Testis (tissue), 2 donors: ENCODE measurements at regions not wholly inside any gene's neighbourhood (a gene's known extent, or its start where the extent isn't known, plus 50 kb on each side); places are given as distances from the start of the nearest gene placed in this dataset.

Experiments used
- DNase-seq: peaks from one replicate; pipeline ENCODE4 v3.0.0-alpha.2; 2019
- H3K27ac ChIP-seq, 2 donors: fragments of 200-600 bp; sonication (generic); one replicate each; pipeline ENCODE4 v1.5.1; 2019
- H3K27me3 ChIP-seq: fragments of 200-600 bp; sonication (generic); one replicate; pipeline ENCODE4 v1.5.1; 2019
- H3K36me3 ChIP-seq: fragments of 200-600 bp; sonication (generic); one replicate; pipeline ENCODE4 v1.5.1; 2017; ENCODE audit warnings: low read depth; ENCODE audit errors: missing control alignments
- H3K4me1 ChIP-seq: fragments of 200-600 bp; sonication (generic); one replicate; pipeline ENCODE4 v1.5.1; 2019
- H3K4me3 ChIP-seq, 2 donors: fragments of 200-600 bp; sonication (generic); one replicate each; pipeline ENCODE4 v1.5.1; 2017 to 2019
- H3K9me3 ChIP-seq: fragments of 200-600 bp; sonication (generic); one replicate; pipeline ENCODE4 v1.5.1; 2017
- CTCF ChIP-seq, 3 experiments: fragments of 450-650 bp in 2 of 3; fragments of 200-600 bp in 1 of 3; sonication (generic) in 1 of 3; IDR thresholded peaks; one replicate each; pipeline ENCODE4 v1.5.1; 2016 to 2019; ENCODE audit warnings: antibody characterized with exemption in 3 of 3, mild to moderate bottlenecking in 2 of 3, moderate library complexity in 1 of 3
- POLR2A ChIP-seq: fragments of 450-650 bp; IDR thresholded peaks from one replicate; pipeline ENCODE4 v1.6.1; 2017; ENCODE audit warnings: antibody characterized with exemption, mild to moderate bottlenecking, moderate library complexity
- WGBS, 2 donors: methylation state at CpG; one replicate each; pipeline ENCODE4 v1.1.5; 2018; 5-methylcytosine and 5-hydroxymethylcytosine counted together
- intact Hi-C: fragments of 100-400 bp; cut with DNase I; formaldehyde crosslinking; loops from one replicate; pipeline ENCODE4 v1.15.1; 2023; ENCODE audit warnings: low total_unique reads

GRCh38 chr6:15837205-15837604 is 174.4 kb upstream of the DTNBP1 start:
- Histone ChIP-seq H3K9me3 (no peaks in the 10 kb centered on the region), H3K27ac (no peak overlapping the region), H3K4me1 (no peaks in the 10 kb centered on the region), H3K36me3 (no peaks in the 10 kb centered on the region), H3K27me3 (no peaks in the 10 kb centered on the region), H3K4me3 (no peak overlapping the region)
- TF ChIP-seq CTCF (IDR thresholded peaks at IDR 0.05): no peak
- TF ChIP-seq POLR2A: no peak
- 93 to 94% methylated on average over 6 of the region's 6 CpGs for WGBS, 2 donors
- intact Hi-C loops: no loop called here
- no peak for DNase-seq

DNA sequence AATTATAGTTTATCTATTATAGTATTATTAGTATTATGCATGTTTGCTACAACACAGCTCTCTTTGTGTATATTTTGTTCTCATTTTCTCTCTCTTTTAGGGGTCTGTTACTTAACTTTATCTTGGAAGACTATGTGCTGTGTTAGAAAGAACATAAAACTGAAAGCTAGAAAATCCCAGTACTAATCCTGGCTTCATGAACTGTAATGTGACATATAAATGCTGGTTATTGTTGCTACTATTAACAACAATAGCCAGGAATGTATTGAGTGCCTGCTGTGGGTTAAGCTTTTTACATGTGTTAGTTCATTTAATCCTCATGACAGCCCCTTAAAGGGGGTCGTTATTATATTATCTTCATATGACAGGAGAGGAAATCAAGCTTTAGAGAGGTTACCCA is 170.0 kb upstream of the DTNBP1 start:
- Histone ChIP-seq H3K36me3 (no peaks in the 10 kb centered on the region), H3K27me3 (no peaks in the 10 kb centered on the region), H3K9me3 (no peaks in the 10 kb centered on the region), H3K4me1 (no peaks in the 10 kb centered on the region), H3K27ac (no peak overlapping the region), H3K4me3 (no peak overlapping the region)
- TF ChIP-seq POLR2A (no peak), CTCF (IDR thresholded peaks at IDR 0.05) (no peak)
- 85 to 86% methylated on average over 1 of the region's 1 CpG for WGBS, 2 donors
- DNase-seq: no peak
- intact Hi-C loops: no loop called here

DNA sequence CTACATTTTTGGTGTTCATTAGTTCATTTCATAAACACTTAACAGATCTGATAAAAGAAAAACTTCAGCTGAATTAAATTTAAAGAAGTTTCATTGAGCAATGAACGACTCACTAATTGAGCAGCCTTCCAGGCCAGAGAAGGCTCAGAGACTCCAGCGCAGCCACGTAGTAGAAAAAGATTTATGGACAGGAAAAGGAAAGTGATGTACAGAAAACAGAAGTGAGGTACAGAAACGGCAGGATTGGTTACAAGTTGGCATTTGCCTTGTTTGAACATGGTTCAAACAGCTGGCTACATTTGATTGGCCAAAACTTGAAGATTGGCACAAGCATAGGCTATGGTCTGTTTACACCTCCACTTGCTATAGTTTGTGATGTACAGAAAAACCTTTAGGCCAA is 166.3 kb upstream of the DTNBP1 start:
- H3K27me3 ChIP-seq: no peaks in the 10 kb centered on the region
- H3K36me3 ChIP-seq: no peaks in the 10 kb centered on the region
- DNase-seq: no peak
- H3K4me3 ChIP-seq: no peak overlapping the region
- TF ChIP-seq POLR2A: no peak
- H3K27ac ChIP-seq: no peak overlapping the region
- 72 to 77% methylated on average over 4 of the region's 4 CpGs for WGBS, 2 donors
- intact Hi-C loops: no loop called here
- no peaks in the 10 kb centered on the region for H3K4me1 ChIP-seq
- H3K9me3 ChIP-seq: no peaks in the 10 kb centered on the region

DNA sequence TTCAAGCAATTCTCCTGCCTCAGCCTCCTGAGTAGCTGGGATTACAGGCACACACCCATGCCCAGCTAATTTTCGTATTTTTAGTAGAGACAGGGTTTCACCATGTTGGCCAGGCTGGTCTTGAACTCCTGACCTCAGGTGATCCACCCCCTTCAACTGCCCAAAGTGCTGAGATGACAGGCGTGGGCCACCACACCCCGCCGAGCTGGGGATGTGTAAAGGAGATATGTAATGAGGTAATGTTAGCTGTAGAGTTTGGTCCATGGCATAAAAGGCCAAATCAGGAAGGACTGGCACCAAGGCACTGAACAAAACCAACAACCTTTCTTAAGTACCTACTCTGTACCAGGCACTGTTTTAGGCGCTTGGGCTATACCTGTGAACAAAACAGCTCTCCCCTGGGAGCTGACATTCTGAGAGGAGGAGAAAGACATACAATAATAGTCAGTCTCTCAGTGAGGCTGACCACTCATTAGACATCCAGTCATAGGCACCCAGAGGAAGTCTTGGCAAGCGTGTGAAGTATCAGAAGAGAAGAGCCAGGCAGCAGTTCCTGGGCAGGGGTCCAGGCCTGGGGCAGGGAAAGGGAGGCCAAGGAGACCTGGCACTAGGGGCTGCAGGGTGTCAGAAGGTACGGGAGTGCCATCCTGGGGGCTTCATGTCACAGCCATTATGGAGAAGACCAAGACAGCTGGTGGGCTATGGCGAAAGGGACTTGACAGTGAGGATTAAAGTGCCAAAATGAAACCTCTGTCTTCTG is 164.8 kb upstream of the DTNBP1 start:
- H3K36me3 ChIP-seq: no peaks in the 10 kb centered on the region
- H3K9me3 ChIP-seq: no peaks in the 10 kb centered on the region
- intact Hi-C loops: no loop called here
- no peak for TF ChIP-seq CTCF (IDR thresholded peaks at IDR 0.05)
- TF ChIP-seq POLR2A: no peak
- WGBS, 2 donors: 94 to 95% methylated on average over 8 of the region's 8 CpGs
- no peaks in the 10 kb centered on the region for H3K27me3 ChIP-seq
- no peak overlapping the region for H3K4me3 ChIP-seq
- H3K4me1 ChIP-seq: no peaks in the 10 kb centered on the region
- no peak overlapping the region for H3K27ac ChIP-seq
- DNase-seq: no peak

DNA sequence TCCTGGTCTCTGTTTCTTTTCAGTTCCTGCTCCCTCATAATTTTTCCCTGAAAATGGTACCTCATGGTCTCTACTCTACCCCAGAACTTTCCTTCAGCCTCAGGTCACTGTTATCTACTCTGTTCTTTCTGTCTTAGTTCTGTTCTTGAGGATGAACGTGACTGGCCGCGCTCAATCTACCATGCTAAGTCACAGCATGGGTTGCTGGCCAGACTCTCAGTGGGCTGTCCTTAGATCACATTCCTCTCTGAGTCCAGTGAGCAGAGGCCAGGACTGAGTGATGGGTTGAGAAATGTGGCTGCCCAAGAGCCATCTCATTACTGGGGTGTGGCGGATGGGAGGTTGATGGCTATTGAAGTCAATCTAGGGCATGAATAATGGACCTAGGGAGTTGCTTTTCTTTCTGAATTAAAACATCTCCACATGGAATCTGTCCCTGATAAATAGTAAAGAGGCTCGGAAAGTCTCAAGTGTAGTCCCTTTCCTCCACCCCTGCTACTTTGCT is 164.0 kb upstream of the DTNBP1 start:
- H3K9me3 ChIP-seq: no peaks in the 10 kb centered on the region
- H3K4me3 ChIP-seq: no peak overlapping the region
- intact Hi-C loops: no loop called here
- H3K27me3 ChIP-seq: no peaks in the 10 kb centered on the region
- no peak overlapping the region for H3K27ac ChIP-seq
- no peaks in the 10 kb centered on the region for H3K4me1 ChIP-seq
- WGBS, 2 donors: 94 to 95% methylated on average over 5 of the region's 5 CpGs
- no peak for DNase-seq
- H3K36me3 ChIP-seq: no peaks in the 10 kb centered on the region
- no peak for TF ChIP-seq POLR2A
- TF ChIP-seq CTCF (IDR thresholded peaks at IDR 0.05): no peak
